Ectodermal cell (in vitro differentiated cells): ENCODE measurements at regions not wholly inside any gene's neighbourhood (a gene's known extent, or its start where the extent isn't known, plus 50 kb on each side); places are given as distances from the start of the nearest gene placed in this dataset.

ENCODE experiments used
- H3K27ac ChIP-seq: 2 replicates; pipeline ENCODE4 v1.7.0; 2013; ENCODE audit warnings: mild to moderate bottlenecking, low read depth, low read length; ENCODE audit not compliant: insufficient read depth, poor library complexity, severe bottlenecking
- H3K27me3 ChIP-seq: 2 replicates; pipeline ENCODE4 v1.7.0; 2013; ENCODE audit warnings: mild to moderate bottlenecking, low read length; ENCODE audit not compliant: insufficient read depth, control insufficient read depth, poor library complexity, severe bottlenecking
- H3K36me3 ChIP-seq: one replicate; pipeline ENCODE4 v1.7.0; 2013; ENCODE audit warnings: low read length; ENCODE audit not compliant: control insufficient read depth, insufficient read depth
- H3K4me1 ChIP-seq: one replicate; pipeline ENCODE4 v1.7.0; 2013; ENCODE audit warnings: low read length; ENCODE audit not compliant: control insufficient read depth, insufficient read depth
- H3K4me3 ChIP-seq: 2 replicates; pipeline ENCODE4 v1.7.0; 2013; ENCODE audit warnings: low read depth, low read length, control low read depth; ENCODE audit not compliant: insufficient read depth
- H3K9me3 ChIP-seq: 2 replicates; pipeline ENCODE4 v1.7.0; 2013; ENCODE audit warnings: mild to moderate bottlenecking, low read length, moderate library complexity; ENCODE audit not compliant: control insufficient read depth
- WGBS, 2 experiments: methylation state at CpG; one replicate each; pipeline ENCODE4 v1.1.7; 2013; ENCODE audit warnings: missing lambda C conversion rate in 2 of 2; 5-methylcytosine and 5-hydroxymethylcytosine counted together

DNA sequence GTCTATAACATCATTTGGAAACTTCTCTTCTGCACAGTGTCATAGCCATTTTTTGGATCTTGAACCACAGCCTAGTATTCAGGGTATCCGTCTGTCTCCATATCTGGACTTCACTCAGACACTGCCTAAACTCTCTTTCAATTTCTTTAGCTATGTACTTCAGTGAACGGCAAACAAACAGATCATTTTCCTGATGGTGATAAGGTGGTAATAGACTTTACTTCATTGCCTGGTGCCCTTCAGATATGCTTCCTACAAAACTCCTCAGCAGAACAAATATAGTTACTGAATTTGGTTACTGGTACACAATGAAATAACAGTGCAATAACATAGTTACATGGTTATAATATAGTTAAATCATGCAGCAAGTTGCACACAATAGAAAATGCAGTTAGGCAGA, 348.2 kb downstream of the ZSWIM6 start:
- peaks cover 4% of the 10 kb centered on the region for H3K4me1 ChIP-seq
- H3K36me3 ChIP-seq: no peaks in the 10 kb centered on the region
- 95 to 98% methylated on average over 2 of the region's 2 CpGs for WGBS, 2 experiments
- no peak overlapping the region for H3K27ac ChIP-seq
- no peaks in the 10 kb centered on the region for H3K9me3 ChIP-seq
- H3K4me3 ChIP-seq: no peak overlapping the region
- no peaks in the 10 kb centered on the region for H3K27me3 ChIP-seq

DNA sequence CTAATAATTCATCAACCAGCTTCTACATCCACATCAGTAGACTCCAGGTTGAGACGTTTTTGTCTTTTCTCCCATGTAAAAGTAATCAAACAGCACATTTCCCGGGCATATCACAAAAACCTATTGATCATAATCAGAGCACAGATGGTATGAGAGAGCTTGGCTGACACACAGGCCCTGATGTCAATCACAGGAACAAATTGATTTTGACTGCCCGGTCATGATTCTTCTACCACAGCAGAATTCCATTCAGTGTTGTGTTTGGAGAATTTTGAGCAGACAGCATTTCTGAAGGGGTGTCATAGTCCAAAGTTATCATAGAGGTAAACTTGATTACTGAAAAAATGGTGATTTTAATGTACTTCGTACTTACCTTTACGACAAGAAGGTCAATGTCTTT, 351.1 kb downstream of the ZSWIM6 start:
- WGBS, 2 experiments: 85 to 92% methylated on average over 5 of the region's 5 CpGs
- Histone ChIP-seq H3K4me1 (no peaks in the 10 kb centered on the region), H3K9me3 (no peaks in the 10 kb centered on the region), H3K4me3 (no peak overlapping the region), H3K27ac (no peak overlapping the region), H3K36me3 (no peaks in the 10 kb centered on the region), H3K27me3 (no peaks in the 10 kb centered on the region)

DNA sequence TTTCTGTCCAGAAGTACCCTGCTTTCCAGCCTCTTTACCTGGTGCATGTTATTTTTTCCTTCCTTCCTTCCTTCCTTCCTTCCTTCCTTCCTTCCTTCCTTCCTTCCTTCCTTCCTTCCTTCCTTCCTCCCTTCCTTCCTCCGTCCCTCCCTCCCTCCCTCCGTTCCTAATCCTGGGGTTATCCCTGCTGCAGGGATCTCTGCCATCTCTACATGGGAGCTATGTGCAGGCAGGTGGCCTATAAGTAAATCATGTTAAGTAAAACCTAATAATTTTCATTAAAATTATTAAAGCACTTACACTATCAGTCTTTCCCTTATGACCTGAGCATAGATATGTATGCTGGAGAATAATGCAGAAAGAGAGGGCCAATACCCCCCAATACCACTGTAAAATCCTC, 351.9 kb downstream of the ZSWIM6 start:
- Histone ChIP-seq H3K27me3 (no peaks in the 10 kb centered on the region), H3K27ac (no peak overlapping the region), H3K9me3 (no peaks in the 10 kb centered on the region), H3K36me3 (no peaks in the 10 kb centered on the region), H3K4me1 (no peaks in the 10 kb centered on the region), H3K4me3 (no peak overlapping the region)
- 100% methylated on average over 2 of the region's 2 CpGs; no CpG with 5 or more reads in 1 of the 2 experiments for WGBS, 2 experiments

DNA sequence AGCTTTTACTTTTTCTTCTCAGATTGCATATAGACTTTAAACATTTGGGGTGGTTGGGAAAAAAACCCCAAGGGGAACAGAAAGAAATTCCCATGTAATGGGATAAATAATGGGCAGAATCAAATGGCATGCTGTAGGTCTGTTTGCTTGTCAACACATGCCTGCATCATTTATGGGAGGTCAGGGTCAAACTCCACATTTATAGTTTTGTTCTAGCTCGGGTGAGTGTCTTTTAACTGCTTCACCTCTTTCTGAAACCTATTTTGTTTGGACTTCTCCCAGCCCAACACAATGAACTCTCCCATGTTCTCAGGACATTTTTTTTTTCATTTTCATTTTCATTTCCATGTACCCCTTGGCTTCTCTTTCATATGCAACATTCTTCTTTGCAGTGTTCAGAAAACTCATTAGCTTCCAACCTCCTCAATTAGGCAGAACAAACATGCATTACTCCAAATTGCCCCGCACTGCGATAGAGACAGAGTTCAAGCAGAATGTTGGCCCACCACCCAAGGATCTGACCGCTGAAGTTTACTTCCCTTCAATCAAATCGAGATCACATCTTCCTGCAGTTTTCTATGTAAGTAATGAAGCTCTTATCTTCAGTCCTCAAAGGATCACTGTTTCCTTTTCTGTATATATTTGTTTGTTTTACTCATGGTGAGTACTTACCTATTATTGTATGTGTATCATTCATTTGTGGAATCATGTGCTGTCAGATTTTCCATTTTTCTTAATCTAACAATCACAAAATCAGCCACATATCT, 354.6 kb downstream of the ZSWIM6 start:
- no peak overlapping the region for H3K27ac ChIP-seq
- H3K27me3 ChIP-seq: no peaks in the 10 kb centered on the region
- H3K4me1 ChIP-seq: no peaks in the 10 kb centered on the region
- WGBS, 2 experiments: 87 to 95% methylated on average over 5 of the region's 5 CpGs
- no peaks in the 10 kb centered on the region for H3K36me3 ChIP-seq
- H3K9me3 ChIP-seq: no peaks in the 10 kb centered on the region
- no peak overlapping the region for H3K4me3 ChIP-seq

DNA sequence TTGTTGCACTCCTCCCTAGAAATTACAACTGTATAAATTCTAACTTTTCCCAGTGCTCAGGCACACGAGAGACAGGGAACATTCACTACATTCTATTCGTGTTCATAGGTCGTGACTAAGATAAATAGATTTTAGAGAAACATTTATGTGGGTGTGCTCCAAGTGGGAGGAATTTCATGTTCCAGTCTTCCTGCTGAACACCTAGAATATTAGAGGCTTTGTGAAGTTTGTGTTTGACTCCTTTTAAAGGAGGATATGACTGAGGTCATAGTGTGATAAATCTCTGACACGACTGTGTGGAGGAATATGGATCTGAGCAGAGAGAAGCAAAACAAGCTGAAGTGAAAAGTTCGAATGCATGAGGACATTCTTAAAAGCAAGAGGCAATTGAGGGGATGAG, 355.3 kb downstream of the ZSWIM6 start:
- Histone ChIP-seq H3K4me3 (no peak overlapping the region), H3K27me3 (no peaks in the 10 kb centered on the region), H3K27ac (no peak overlapping the region), H3K36me3 (no peaks in the 10 kb centered on the region), H3K4me1 (no peaks in the 10 kb centered on the region), H3K9me3 (no peaks in the 10 kb centered on the region)
- WGBS, 2 experiments: 89 to 91% methylated on average over 5 of the region's 5 CpGs

DNA sequence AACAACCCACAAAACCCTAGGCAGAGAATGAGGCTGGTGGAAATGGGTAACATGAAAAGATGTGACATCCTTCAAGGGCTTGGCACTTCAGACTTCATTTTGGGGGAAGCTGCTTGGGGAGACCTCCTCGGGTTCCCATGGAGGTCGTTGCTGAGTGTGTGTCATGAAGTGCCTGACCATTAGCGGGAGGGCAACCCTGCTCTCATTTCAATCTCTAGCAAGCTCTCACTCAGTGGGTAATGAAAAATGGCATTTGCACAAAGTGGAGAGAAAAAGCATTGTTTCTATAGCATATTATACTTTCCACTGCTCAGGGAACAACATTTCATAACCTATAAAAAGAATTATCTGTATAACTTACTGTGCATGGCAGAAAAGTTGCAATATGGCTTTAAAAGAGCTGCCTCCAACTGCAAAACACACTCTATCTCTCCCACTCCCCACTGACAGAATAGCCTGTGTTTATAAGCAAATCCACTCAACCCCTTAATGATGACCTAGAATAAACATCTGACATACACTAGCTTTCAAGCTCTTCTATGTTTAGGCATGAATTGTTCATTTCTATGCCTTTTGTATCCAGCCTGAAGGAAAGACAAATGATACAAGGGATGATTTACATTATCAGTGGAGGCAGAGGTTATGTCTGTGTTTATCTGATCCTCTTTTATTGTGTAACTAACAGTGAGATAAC, 357.2 kb downstream of the ZSWIM6 start:
- Histone ChIP-seq H3K9me3 (no peaks in the 10 kb centered on the region), H3K36me3 (no peaks in the 10 kb centered on the region), H3K4me3 (no peak overlapping the region), H3K27me3 (no peaks in the 10 kb centered on the region), H3K4me1 (no peaks in the 10 kb centered on the region), H3K27ac (no peak overlapping the region)
- 88 to 90% methylated on average over 3 of the region's 3 CpGs for WGBS, 2 experiments

DNA sequence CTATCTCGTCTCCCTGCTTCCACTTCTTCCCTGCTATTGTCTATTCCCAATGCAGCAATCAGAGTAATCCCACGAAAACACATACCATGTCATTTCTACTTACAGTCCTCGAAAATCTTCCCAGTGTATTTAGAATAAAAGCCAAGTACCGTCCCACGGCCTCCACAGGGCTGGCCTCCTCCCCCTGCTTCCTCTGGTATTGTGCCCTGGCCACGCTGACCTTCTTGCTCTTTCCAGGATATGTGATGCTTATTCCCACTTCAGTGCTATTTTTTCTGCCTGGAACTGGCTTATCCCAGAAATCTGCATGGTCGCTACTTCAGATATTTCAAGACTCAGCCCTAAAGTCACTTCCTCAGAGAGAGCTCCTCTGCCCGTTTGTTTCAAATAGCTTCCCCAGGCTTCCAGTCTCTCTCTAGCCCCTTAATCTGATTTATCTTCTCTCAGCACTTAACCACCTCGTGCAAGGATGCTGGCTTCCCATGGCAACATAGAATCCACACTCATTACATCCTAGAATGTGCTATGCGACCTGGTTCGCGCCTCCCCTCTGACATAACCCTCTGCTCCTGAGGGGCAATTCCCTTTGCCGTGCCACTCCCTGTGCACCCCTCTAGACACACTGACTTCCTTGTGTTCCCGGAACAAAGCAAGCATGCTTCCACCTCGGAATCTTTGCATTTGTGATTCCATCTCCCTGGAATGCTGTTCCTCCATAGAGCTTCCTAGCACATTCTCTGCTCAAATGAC, 365.9 kb downstream of the ZSWIM6 start:
- Histone ChIP-seq H3K27ac (no peak overlapping the region), H3K36me3 (no peaks in the 10 kb centered on the region), H3K9me3 (no peaks in the 10 kb centered on the region), H3K4me3 (no peak overlapping the region), H3K4me1 (no peaks in the 10 kb centered on the region), H3K27me3 (no peaks in the 10 kb centered on the region)
- 84 to 85% methylated on average over 15 of the region's 15 CpGs for WGBS, 2 experiments

DNA sequence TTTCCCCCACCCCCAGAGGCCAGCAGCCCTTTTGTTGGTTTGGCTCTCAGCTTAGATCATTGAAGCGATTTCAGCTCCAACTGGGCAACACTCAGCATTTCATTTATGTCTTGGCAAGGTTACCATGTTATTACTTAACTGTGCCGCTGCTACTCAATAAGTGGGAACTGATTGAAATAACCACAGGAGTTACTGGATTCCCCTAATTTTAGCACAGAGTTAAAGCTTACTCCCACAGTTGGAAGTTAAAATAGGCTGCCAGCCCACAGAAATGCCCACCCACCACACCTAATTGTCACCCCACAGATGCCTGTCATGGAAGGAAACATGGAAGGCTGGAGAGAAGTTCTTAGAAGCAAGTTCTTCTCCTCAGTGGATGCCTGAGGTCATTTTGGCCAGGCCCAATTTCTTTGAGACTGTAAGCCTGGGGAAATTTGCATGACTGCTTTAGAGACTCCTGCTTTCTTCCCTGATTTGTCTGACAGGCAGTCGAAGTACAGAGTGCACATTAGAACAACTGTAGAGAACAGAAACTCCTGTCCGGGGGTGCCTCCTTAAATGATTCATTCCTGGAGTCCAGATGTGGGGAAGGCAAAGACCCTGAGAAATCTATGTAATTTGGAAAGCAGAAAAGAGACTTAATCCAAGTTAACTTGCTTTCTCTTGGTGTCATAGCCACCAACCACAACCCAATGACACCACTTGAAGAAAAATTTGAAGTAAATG, 370.0 kb downstream of the ZSWIM6 start:
- H3K27me3 ChIP-seq: no peaks in the 10 kb centered on the region
- no peak overlapping the region for H3K4me3 ChIP-seq
- H3K9me3 ChIP-seq: no peaks in the 10 kb centered on the region
- WGBS, 2 experiments: 89 to 92% methylated on average over 4 of the region's 4 CpGs
- H3K36me3 ChIP-seq: no peaks in the 10 kb centered on the region
- H3K4me1 ChIP-seq: no peaks in the 10 kb centered on the region
- H3K27ac ChIP-seq: no peak overlapping the region

DNA sequence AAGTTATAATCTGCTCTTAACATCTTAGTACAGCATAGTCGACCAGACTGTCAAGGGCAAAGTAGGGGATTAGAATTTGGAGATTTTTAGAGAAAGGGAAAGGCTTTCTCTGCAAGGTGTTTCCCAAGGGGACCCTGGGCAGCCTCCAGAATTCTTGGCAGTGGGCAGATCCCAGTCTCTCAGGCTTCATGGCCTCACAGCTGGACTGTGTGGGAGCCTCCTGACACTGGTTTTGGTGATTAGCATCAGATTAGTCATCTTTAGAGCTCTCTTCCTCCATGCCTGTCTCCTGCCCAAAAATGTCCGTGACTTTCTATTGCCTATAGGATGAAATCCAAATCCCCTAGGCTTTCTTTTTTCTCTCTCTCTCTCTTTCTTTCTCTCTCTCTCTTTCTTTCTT, 370.7 kb downstream of the ZSWIM6 start:
- 88 to 90% methylated on average over 2 of the region's 2 CpGs for WGBS, 2 experiments
- no peaks in the 10 kb centered on the region for H3K36me3 ChIP-seq
- H3K27me3 ChIP-seq: no peaks in the 10 kb centered on the region
- H3K9me3 ChIP-seq: no peaks in the 10 kb centered on the region
- H3K4me1 ChIP-seq: no peaks in the 10 kb centered on the region
- H3K4me3 ChIP-seq: no peak overlapping the region
- H3K27ac ChIP-seq: no peak overlapping the region

DNA sequence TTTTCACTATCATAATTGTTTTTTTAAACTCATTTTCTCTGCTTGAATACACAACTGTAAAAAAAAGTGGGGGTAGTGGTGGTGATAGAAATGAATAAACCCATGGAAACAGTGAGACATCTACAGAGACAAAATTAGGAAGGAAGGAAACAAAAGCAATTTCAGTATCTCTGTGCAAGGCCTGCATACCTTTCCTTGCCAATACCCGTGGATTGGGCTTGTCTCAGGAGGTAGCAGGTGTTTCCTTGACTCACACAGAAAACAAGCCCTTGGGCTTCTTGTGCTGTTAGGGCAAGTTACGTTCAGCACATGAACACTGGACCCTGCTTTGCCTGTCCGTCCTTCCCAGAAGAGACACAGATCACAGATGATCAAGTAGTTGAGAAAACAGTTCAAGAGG, 372.2 kb downstream of the ZSWIM6 start:
- Histone ChIP-seq H3K4me1 (no peaks in the 10 kb centered on the region), H3K9me3 (no peaks in the 10 kb centered on the region), H3K4me3 (no peak overlapping the region), H3K27me3 (no peaks in the 10 kb centered on the region), H3K36me3 (no peaks in the 10 kb centered on the region), H3K27ac (no peak overlapping the region)
- WGBS, 2 experiments: 88 to 95% methylated on average over 3 of the region's 3 CpGs
